ENCODE measurements at regions not wholly inside any gene's neighbourhood (a gene's known extent, or its start where the extent isn't known, plus 50 kb on each side); places are given as distances from the start of the nearest gene placed in this dataset.

GRCh38 chr1:87450136-87450535, 121.5 kb downstream of the LMO4 start:
- Histone ChIP-seq H3K36me3 (ENCODE audit: insufficient read depth, low read length) (no peaks in the 10 kb centered on the region), H3K4me2 (ENCODE audit: low read depth, low read length, poor library complexity, severe bottlenecking) (peak overlapping the region; percentile 33), H2AFZ (ENCODE audit: low read length) (no peak overlapping the region)

DNA sequence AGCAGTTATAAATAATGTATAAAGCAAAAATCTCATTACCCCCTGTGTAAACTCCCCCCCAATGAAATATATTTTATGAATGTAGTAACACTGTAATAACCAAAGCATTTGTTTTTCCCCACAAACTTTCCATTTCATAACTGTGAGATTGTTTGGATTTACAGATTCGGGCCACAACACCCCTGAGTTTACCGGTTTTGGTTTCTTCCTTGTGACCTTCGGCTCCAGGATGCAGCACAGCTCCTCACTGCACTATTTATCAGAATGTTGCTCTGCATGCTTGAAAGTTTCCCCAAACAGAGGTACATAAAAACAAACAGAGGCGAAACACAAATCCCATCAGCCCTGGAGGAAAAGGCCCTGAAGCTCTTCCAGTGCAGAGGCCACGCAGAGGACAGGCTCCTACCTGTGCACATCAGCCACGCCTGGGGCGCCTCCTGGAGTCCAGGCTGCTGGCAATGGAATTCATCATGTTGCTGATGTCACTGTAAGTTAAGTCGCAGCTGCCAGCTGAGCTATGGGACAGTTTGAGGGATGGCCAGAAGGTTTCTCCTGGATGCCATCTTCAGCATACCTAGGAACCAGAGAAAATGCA, 122.0 kb downstream of the LMO4 start:
- no peaks in the 10 kb centered on the region for H3K27me3 ChIP-seq (ENCODE audit: low read length)
- no peak overlapping the region for H3K9ac ChIP-seq (ENCODE audit: low read length)
- no peaks in the 10 kb centered on the region for H3K9me2 ChIP-seq (replicated peaks; ENCODE audit: insufficient read depth, low read length)
- no peak overlapping the region for H3K27ac ChIP-seq (ENCODE audit: low read length)
- H3K9me3 ChIP-seq (ENCODE audit: low read length): no peaks in the 10 kb centered on the region
- H3K4me1 ChIP-seq (ENCODE audit: low read length): peaks cover 17% of the 10 kb centered on the region
- H4K20me1 ChIP-seq (ENCODE audit: insufficient read depth, low read depth, low read length): no peaks in the 10 kb centered on the region
- H3K4me2 ChIP-seq (ENCODE audit: low read depth, low read length, poor library complexity, severe bottlenecking): peak overlapping the region; percentile 4
- H3K36me3 ChIP-seq (ENCODE audit: insufficient read depth, low read length): no peaks in the 10 kb centered on the region
- H3K4me3 ChIP-seq (ENCODE audit: low read length): no peak overlapping the region
- H3K79me2 ChIP-seq (ENCODE audit: low read length): no peaks in the 10 kb centered on the region
- H2AFZ ChIP-seq (ENCODE audit: low read length): 0 out of 2 replicates have a peak overlapping the region, but pooled peaks have one; percentile 39
- peak; percentile 72 for DNase-seq

More at GRCh38 chr1:87450136-87450535, 121.5 kb downstream of the LMO4 start:
- Histone ChIP-seq H3K9me2 (replicated peaks; ENCODE audit: insufficient read depth, low read length) (no peaks in the 10 kb centered on the region), H3K4me3 (ENCODE audit: low read length) (no peak overlapping the region), H3K27me3 (ENCODE audit: low read length) (no peaks in the 10 kb centered on the region), H3K9me3 (ENCODE audit: low read length) (no peaks in the 10 kb centered on the region), H3K9ac (ENCODE audit: low read length) (no peak overlapping the region), H3K79me2 (ENCODE audit: low read length) (no peaks in the 10 kb centered on the region), H3K27ac (ENCODE audit: low read length) (peak overlapping the region; percentile 40; the same call in 1 of the 2 replicates), H4K20me1 (ENCODE audit: insufficient read depth, low read depth, low read length) (no peaks in the 10 kb centered on the region), H3K4me1 (ENCODE audit: low read length) (peaks cover 17% of the 10 kb centered on the region)
- DNase-seq: no peak

DNA sequence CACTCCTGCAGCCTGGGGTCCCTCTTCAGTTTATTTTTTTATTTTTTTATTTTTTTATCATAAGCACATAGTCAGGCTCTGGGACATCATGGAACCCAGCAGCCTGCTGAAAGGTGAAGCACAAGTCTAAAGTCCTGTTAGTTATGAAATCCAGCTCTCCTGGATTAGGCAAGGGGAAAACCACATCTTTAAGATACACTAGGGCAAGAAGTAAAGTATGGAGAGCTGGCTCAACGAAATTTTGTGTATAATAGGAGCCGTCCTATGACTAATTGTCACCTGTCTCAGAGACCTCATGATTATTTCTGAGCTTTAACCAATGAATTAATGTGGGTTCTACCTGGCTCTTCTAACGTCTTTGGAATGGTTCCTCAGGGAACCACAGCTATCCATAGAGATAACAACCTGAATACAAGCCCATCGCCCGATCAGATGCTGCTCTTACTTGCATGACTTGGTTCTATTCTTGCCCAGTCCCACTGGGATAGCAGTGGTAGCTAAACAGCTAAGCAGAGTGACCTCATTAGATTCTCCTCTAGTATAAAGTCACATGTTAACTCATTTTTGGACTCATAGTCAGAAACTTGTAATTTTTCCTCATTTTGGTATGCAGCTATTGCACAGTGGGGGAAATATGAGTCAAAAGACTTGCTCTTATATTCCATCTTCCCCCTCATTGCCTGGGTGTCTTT, 122.7 kb downstream of the LMO4 start:
- Histone ChIP-seq H4K20me1 (ENCODE audit: insufficient read depth, low read depth, low read length) (no peaks in the 10 kb centered on the region), H3K4me3 (ENCODE audit: low read length) (no peak overlapping the region), H3K9ac (ENCODE audit: low read length) (no peak overlapping the region), H3K4me1 (ENCODE audit: low read length) (peaks cover 17% of the 10 kb centered on the region), H3K79me2 (ENCODE audit: low read length) (no peaks in the 10 kb centered on the region), H3K9me2 (replicated peaks; ENCODE audit: insufficient read depth, low read length) (no peaks in the 10 kb centered on the region), H3K27ac (ENCODE audit: low read length) (no peak overlapping the region), H3K27me3 (ENCODE audit: low read length) (no peaks in the 10 kb centered on the region), H3K36me3 (ENCODE audit: insufficient read depth, low read length) (no peaks in the 10 kb centered on the region), H3K9me3 (ENCODE audit: low read length) (no peaks in the 10 kb centered on the region), H2AFZ (ENCODE audit: low read length) (no peak overlapping the region), H3K4me2 (ENCODE audit: low read depth, low read length, poor library complexity, severe bottlenecking) (no peak overlapping the region)
- DNase-seq: no peak

- H4K20me1 ChIP-seq (ENCODE audit: insufficient read depth, low read depth, low read length): no peaks in the 10 kb centered on the region
- H3K4me3 ChIP-seq (ENCODE audit: low read length): no peak overlapping the region
- H3K27me3 ChIP-seq (ENCODE audit: low read length): no peaks in the 10 kb centered on the region
- no peaks in the 10 kb centered on the region for H3K9me3 ChIP-seq (ENCODE audit: low read length)
- no peak overlapping the region for H3K9ac ChIP-seq (ENCODE audit: low read length)
- no peak overlapping the region for H2AFZ ChIP-seq (ENCODE audit: low read length)
- no peaks in the 10 kb centered on the region for H3K36me3 ChIP-seq (ENCODE audit: insufficient read depth, low read length)
- H3K9me2 ChIP-seq (replicated peaks; ENCODE audit: insufficient read depth, low read length): no peaks in the 10 kb centered on the region
- H3K4me2 ChIP-seq (ENCODE audit: low read depth, low read length, poor library complexity, severe bottlenecking): no peak overlapping the region
- peaks cover 17% of the 10 kb centered on the region for H3K4me1 ChIP-seq (ENCODE audit: low read length)
- DNase-seq: no peak
- H3K79me2 ChIP-seq (ENCODE audit: low read length): no peaks in the 10 kb centered on the region
- no peak overlapping the region for H3K27ac ChIP-seq (ENCODE audit: low read length)
These were observed 124.0 kb downstream of the LMO4 start for GRCh38 chr1:87452648-87453047.

DNA sequence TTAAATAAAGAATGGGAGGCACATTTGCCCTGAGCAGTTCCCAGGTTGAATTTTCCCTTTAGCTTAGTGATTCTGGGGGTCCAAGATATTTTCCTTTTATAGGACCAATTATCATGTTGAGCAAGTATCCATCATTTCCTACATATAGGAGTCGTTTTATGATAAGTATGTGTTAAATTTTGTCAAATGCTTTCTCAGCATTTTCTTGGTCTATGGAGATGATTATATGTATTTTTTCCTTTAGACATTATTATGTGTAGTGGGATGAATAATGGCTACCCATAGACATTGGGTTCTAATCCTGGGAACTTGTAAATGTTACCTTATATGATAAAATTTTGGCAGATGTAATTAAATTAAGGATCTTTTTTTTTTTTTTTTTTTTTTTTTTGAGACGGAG, 128.7 kb downstream of the LMO4 start:
- H3K4me2 ChIP-seq (ENCODE audit: low read depth, low read length, poor library complexity, severe bottlenecking): no peak overlapping the region
- no peak overlapping the region for H3K4me3 ChIP-seq (ENCODE audit: low read length)
- H3K36me3 ChIP-seq (ENCODE audit: insufficient read depth, low read length): no peaks in the 10 kb centered on the region
- H3K27me3 ChIP-seq (ENCODE audit: low read length): no peaks in the 10 kb centered on the region
- no peak overlapping the region for H2AFZ ChIP-seq (ENCODE audit: low read length)
- no peaks in the 10 kb centered on the region for H3K79me2 ChIP-seq (ENCODE audit: low read length)
- no peaks in the 10 kb centered on the region for H3K4me1 ChIP-seq (ENCODE audit: low read length)
- no peaks in the 10 kb centered on the region for H3K9me2 ChIP-seq (replicated peaks; ENCODE audit: insufficient read depth, low read length)
- H3K27ac ChIP-seq (ENCODE audit: low read length): no peak overlapping the region
- H3K9me3 ChIP-seq (ENCODE audit: low read length): no peaks in the 10 kb centered on the region
- H3K9ac ChIP-seq (ENCODE audit: low read length): no peak overlapping the region
- DNase-seq: no peak
- H4K20me1 ChIP-seq (ENCODE audit: insufficient read depth, low read depth, low read length): no peaks in the 10 kb centered on the region

- H3K9me2 ChIP-seq (replicated peaks; ENCODE audit: insufficient read depth, low read length): no peaks in the 10 kb centered on the region
- no peak overlapping the region for H3K9ac ChIP-seq (ENCODE audit: low read length)
- no peak for DNase-seq
- H4K20me1 ChIP-seq (ENCODE audit: insufficient read depth, low read depth, low read length): no peaks in the 10 kb centered on the region
- H3K4me2 ChIP-seq (ENCODE audit: low read depth, low read length, poor library complexity, severe bottlenecking): no peak overlapping the region
- H3K27ac ChIP-seq (ENCODE audit: low read length): no peak overlapping the region
- no peaks in the 10 kb centered on the region for H3K27me3 ChIP-seq (ENCODE audit: low read length)
- no peaks in the 10 kb centered on the region for H3K79me2 ChIP-seq (ENCODE audit: low read length)
- H3K4me3 ChIP-seq (ENCODE audit: low read length): no peak overlapping the region
- H2AFZ ChIP-seq (ENCODE audit: low read length): no peak overlapping the region
- no peaks in the 10 kb centered on the region for H3K36me3 ChIP-seq (ENCODE audit: insufficient read depth, low read length)
- no peaks in the 10 kb centered on the region for H3K9me3 ChIP-seq (ENCODE audit: low read length)
- H3K4me1 ChIP-seq (ENCODE audit: low read length): peaks cover 5% of the 10 kb centered on the region; the same call in 1 of the 2 replicates
These were observed 134.2 kb downstream of the LMO4 start for GRCh38 chr1:87462894-87463293.

GRCh38 chr1:87464022-87464490, 135.4 kb downstream of the LMO4 start:
- no peak overlapping the region for H3K9ac ChIP-seq (ENCODE audit: low read length)
- no peaks in the 10 kb centered on the region for H3K9me3 ChIP-seq (ENCODE audit: low read length)
- no peaks in the 10 kb centered on the region for H3K9me2 ChIP-seq (replicated peaks; ENCODE audit: insufficient read depth, low read length)
- H2AFZ ChIP-seq (ENCODE audit: low read length): no peak overlapping the region
- H3K79me2 ChIP-seq (ENCODE audit: low read length): no peaks in the 10 kb centered on the region
- no peak overlapping the region for H3K4me3 ChIP-seq (ENCODE audit: low read length)
- DNase-seq: no peak
- no peak overlapping the region for H3K4me2 ChIP-seq (ENCODE audit: low read depth, low read length, poor library complexity, severe bottlenecking)
- no peaks in the 10 kb centered on the region for H3K27me3 ChIP-seq (ENCODE audit: low read length)
- peaks cover 5% of the 10 kb centered on the region; the same call in 1 of the 2 replicates for H3K4me1 ChIP-seq (ENCODE audit: low read length)
- H3K36me3 ChIP-seq (ENCODE audit: insufficient read depth, low read length): no peaks in the 10 kb centered on the region
- no peaks in the 10 kb centered on the region for H4K20me1 ChIP-seq (ENCODE audit: insufficient read depth, low read depth, low read length)
- no peak overlapping the region for H3K27ac ChIP-seq (ENCODE audit: low read length)

- Histone ChIP-seq H3K9ac (ENCODE audit: low read length) (no peak overlapping the region), H3K9me2 (replicated peaks; ENCODE audit: insufficient read depth, low read length) (no peaks in the 10 kb centered on the region), H3K79me2 (ENCODE audit: low read length) (no peaks in the 10 kb centered on the region), H2AFZ (ENCODE audit: low read length) (no peak overlapping the region), H3K4me2 (ENCODE audit: low read depth, low read length, poor library complexity, severe bottlenecking) (no peak overlapping the region), H4K20me1 (ENCODE audit: insufficient read depth, low read depth, low read length) (no peaks in the 10 kb centered on the region), H3K27ac (ENCODE audit: low read length) (no peak overlapping the region), H3K9me3 (ENCODE audit: low read length) (no peaks in the 10 kb centered on the region), H3K36me3 (ENCODE audit: insufficient read depth, low read length) (no peaks in the 10 kb centered on the region), H3K4me1 (ENCODE audit: low read length) (peaks cover 5% of the 10 kb centered on the region; the same call in 1 of the 2 replicates), H3K27me3 (ENCODE audit: low read length) (no peaks in the 10 kb centered on the region), H3K4me3 (ENCODE audit: low read length) (no peak overlapping the region)
- DNase-seq: no peak
These were observed 137.9 kb downstream of the LMO4 start for GRCh38 chr1:87466621-87467020.
